GM12872 (cell line): ENCODE measurements at regions not wholly inside any gene's neighbourhood (a gene's known extent, or its start where the extent isn't known, plus 50 kb on each side); places are given as distances from the start of the nearest gene placed in this dataset.

Experiments
- TF ChIP-seq, protein P1 (sequence below): IDR thresholded peaks from 3 replicates; pipeline ENCODE4 v1.5.1; 2011; ENCODE audit warnings: low read depth, mild to moderate bottlenecking, low read length, moderate library complexity; ENCODE audit not compliant: insufficient read depth

GRCh38 chr18:73119574-73119973 lies 251.8 kb upstream of the NETO1 start:
- TF ChIP-seq, protein P1, sequence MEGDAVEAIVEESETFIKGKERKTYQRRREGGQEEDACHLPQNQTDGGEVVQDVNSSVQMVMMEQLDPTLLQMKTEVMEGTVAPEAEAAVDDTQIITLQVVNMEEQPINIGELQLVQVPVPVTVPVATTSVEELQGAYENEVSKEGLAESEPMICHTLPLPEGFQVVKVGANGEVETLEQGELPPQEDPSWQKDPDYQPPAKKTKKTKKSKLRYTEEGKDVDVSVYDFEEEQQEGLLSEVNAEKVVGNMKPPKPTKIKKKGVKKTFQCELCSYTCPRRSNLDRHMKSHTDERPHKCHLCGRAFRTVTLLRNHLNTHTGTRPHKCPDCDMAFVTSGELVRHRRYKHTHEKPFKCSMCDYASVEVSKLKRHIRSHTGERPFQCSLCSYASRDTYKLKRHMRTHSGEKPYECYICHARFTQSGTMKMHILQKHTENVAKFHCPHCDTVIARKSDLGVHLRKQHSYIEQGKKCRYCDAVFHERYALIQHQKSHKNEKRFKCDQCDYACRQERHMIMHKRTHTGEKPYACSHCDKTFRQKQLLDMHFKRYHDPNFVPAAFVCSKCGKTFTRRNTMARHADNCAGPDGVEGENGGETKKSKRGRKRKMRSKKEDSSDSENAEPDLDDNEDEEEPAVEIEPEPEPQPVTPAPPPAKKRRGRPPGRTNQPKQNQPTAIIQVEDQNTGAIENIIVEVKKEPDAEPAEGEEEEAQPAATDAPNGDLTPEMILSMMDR: no peak

- TF ChIP-seq, protein P1: no peak
Observed at GRCh38 chr18:73118121-73118816, 250.5 kb upstream of the NETO1 start.

GRCh38 chr18:73110307-73110706 lies 242.5 kb upstream of the NETO1 start:
- TF ChIP-seq, protein P1: no peak

DNA sequence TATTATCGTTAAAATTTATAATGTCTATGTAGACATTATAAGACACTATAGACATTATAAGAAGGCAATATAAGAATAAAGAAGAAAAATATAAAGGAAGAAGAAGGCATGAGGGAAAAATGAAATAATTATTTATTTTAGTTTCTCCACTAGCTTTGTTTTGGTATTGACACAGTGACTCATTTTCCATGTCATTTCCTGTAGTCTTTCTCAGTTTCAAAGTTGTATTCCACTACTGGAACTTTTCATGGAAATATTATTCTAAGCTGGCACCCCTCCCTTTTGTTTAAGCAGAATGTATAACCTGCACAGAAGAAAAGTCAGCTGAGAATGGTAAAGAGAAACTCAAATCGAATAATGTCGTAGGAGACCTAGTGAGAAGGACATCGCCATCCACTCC lies 234.2 kb upstream of the NETO1 start:
- TF ChIP-seq, protein P1: no peak

GRCh38 chr18:73099759-73100158 lies 232.0 kb upstream of the NETO1 start:
- TF ChIP-seq, protein P1: no peak

GRCh38 chr18:73093687-73094250 lies 226.0 kb upstream of the NETO1 start:
- TF ChIP-seq, protein P1: no peak

- TF ChIP-seq, protein P1: no peak
Observed at GRCh38 chr18:73088445-73088844, 220.7 kb upstream of the NETO1 start.
